ENCODE measurements at regions not wholly inside any gene's neighbourhood (a gene's known extent, or its start where the extent isn't known, plus 50 kb on each side); places are given as distances from the start of the nearest gene placed in this dataset.

DNA sequence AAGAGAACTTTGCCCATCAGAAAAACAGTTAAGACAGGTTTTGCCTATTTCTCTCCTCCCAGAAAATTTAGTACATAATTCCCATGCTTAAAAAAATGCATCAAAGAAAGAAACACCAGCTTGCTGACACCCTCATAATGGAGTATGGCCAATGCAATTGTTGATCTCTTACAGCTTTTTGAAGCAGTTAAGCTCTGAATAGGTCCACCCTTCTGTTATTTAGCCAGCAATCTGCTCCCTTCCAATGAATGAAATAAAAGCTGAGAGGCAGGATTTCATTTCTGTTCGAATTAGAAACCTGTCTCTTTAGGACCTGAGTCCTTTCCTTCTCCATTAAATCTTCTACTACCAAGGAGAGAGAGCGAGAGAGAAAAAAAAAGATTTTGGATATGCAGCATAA, 288.7 kb downstream of the RNF144B start:
- Mint-ChIP-seq H3K27ac (no peak overlapping the region), H3K36me3 (ENCODE audit: low read depth) (no peaks in the 10 kb centered on the region), H3K27me3 (ENCODE audit: insufficient read depth) (no peaks in the 10 kb centered on the region), H3K4me3 (no peak overlapping the region), H3K9me3 (no peaks in the 10 kb centered on the region), H3K4me1 (no peaks in the 10 kb centered on the region)
- H3K27me3 ChIP-seq (ENCODE audit: control insufficient read depth, insufficient read depth, low read length, poor library complexity, severe bottlenecking) = no peaks in the 10 kb centered on the region
- 73% methylated on average over 1 of the region's 2 CpGs; no CpG with 5 or more reads in 1 of the 2 experiments for WGBS, 2 experiments (ENCODE audit: insufficient coverage in 1 of 2, insufficient read length in 1 of 2)
- no peaks in the 10 kb centered on the region for H3K4me1 ChIP-seq (ENCODE audit: control insufficient read depth, insufficient read depth, low read length)
- no peaks in the 10 kb centered on the region for H3K36me3 ChIP-seq (ENCODE audit: control insufficient read depth, insufficient read depth, low read length)
- H3K9ac ChIP-seq (ENCODE audit: extremely low read depth, low read length, poor library complexity, severe bottlenecking) = no peak overlapping the region
- TF ChIP-seq, protein P1, sequence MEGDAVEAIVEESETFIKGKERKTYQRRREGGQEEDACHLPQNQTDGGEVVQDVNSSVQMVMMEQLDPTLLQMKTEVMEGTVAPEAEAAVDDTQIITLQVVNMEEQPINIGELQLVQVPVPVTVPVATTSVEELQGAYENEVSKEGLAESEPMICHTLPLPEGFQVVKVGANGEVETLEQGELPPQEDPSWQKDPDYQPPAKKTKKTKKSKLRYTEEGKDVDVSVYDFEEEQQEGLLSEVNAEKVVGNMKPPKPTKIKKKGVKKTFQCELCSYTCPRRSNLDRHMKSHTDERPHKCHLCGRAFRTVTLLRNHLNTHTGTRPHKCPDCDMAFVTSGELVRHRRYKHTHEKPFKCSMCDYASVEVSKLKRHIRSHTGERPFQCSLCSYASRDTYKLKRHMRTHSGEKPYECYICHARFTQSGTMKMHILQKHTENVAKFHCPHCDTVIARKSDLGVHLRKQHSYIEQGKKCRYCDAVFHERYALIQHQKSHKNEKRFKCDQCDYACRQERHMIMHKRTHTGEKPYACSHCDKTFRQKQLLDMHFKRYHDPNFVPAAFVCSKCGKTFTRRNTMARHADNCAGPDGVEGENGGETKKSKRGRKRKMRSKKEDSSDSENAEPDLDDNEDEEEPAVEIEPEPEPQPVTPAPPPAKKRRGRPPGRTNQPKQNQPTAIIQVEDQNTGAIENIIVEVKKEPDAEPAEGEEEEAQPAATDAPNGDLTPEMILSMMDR (conservative IDR thresholded peaks at IDR 0.05) = no peak
- no peak overlapping the region for H3K4me3 ChIP-seq (ENCODE audit: low read length)
- H3K9me3 ChIP-seq (ENCODE audit: control insufficient read depth, low read length) = no peaks in the 10 kb centered on the region
- H3K27ac ChIP-seq (ENCODE audit: low read depth, low read length) = no peak overlapping the region
- DNase-seq = no peak

- no peaks in the 10 kb centered on the region for H3K4me1 ChIP-seq (ENCODE audit: control insufficient read depth, insufficient read depth, low read length)
- Mint-ChIP-seq H3K27ac (no peak overlapping the region), H3K4me1 (no peaks in the 10 kb centered on the region), H3K9me3 (no peaks in the 10 kb centered on the region), H3K4me3 (no peak overlapping the region), H3K27me3 (ENCODE audit: insufficient read depth) (no peaks in the 10 kb centered on the region), H3K36me3 (ENCODE audit: low read depth) (no peaks in the 10 kb centered on the region)
- DNase-seq = no peak
- H3K9ac ChIP-seq (ENCODE audit: extremely low read depth, low read length, poor library complexity, severe bottlenecking) = no peak overlapping the region
- TF ChIP-seq, protein P1 (conservative IDR thresholded peaks at IDR 0.05) = no peak
- H3K4me3 ChIP-seq (ENCODE audit: low read length) = no peak overlapping the region
- no peak overlapping the region for H3K27ac ChIP-seq (ENCODE audit: low read depth, low read length)
- H3K9me3 ChIP-seq (ENCODE audit: control insufficient read depth, low read length) = no peaks in the 10 kb centered on the region
- no peaks in the 10 kb centered on the region for H3K36me3 ChIP-seq (ENCODE audit: control insufficient read depth, insufficient read depth, low read length)
- no peaks in the 10 kb centered on the region for H3K27me3 ChIP-seq (ENCODE audit: control insufficient read depth, insufficient read depth, low read length, poor library complexity, severe bottlenecking)
- WGBS, 2 experiments (ENCODE audit: insufficient coverage in 1 of 2, insufficient read length in 1 of 2) = 84 to 95% methylated on average over 4 to 7 of the region's 7 CpGs
Observed at GRCh38 chr6:18676548-18676947, 289.4 kb downstream of the RNF144B start.

DNA sequence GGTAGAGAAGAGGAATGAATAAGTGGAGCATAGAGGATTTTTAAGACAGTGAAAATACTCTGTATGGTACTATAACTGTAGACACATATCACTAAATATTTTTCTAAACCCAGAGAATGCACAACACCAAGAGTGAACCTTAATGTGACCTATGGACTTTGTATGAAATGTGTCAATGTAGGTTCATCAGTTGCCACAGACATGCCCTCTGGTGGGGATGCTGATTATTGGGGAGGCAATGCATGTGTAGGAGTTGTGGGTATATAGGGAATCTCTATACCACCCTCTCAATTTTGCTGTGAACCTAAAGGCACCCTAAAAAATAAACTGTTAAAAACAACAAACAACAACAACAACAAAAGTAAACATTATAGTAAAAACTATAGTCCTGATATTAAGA, 293.7 kb downstream of the RNF144B start:
- Histone ChIP-seq H3K9ac (ENCODE audit: extremely low read depth, low read length, poor library complexity, severe bottlenecking) (no peak overlapping the region), H3K4me1 (ENCODE audit: control insufficient read depth, insufficient read depth, low read length) (no peaks in the 10 kb centered on the region), H3K4me3 (ENCODE audit: low read length) (no peak overlapping the region), H3K27ac (ENCODE audit: low read depth, low read length) (no peak overlapping the region), H3K36me3 (ENCODE audit: control insufficient read depth, insufficient read depth, low read length) (no peaks in the 10 kb centered on the region), H3K27me3 (ENCODE audit: control insufficient read depth, insufficient read depth, low read length, poor library complexity, severe bottlenecking) (no peaks in the 10 kb centered on the region), H3K9me3 (ENCODE audit: control insufficient read depth, low read length) (no peaks in the 10 kb centered on the region)
- no peak for DNase-seq
- TF ChIP-seq, protein P1 (conservative IDR thresholded peaks at IDR 0.05) = peak; percentile 58
- no peaks in the 10 kb centered on the region for H3K27me3 Mint-ChIP-seq (ENCODE audit: insufficient read depth)
- H3K4me3 Mint-ChIP-seq = no peak overlapping the region
- H3K36me3 Mint-ChIP-seq (ENCODE audit: low read depth) = no peaks in the 10 kb centered on the region
- H3K27ac Mint-ChIP-seq = no peak overlapping the region
- H3K9me3 Mint-ChIP-seq = no peaks in the 10 kb centered on the region
- no peaks in the 10 kb centered on the region for H3K4me1 Mint-ChIP-seq

All from endodermal cell (in vitro differentiated cells).